ENCODE measurements at regions not wholly inside any gene's neighbourhood (a gene's known extent, or its start where the extent isn't known, plus 50 kb on each side); places are given as distances from the start of the nearest gene placed in this dataset.

DNA sequence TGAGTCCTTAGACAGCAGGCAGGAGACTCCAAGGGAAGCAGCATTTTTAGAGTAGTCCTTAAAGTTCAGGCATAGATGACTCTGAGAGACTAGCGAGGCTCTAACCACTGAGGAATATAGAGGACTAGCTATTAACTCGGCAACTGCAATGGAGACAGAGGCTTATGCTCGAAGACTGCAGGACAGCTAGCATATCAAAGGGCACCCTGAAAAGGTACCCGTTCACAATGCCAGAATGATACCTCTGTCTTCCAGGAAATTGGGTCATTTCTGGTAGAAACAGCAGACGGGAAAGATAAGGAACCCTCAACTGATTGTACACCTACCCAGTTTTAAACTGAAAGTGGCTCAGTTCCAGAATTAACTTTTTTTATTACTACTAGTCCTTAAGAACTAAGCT lies 1204.0 kb upstream of the ZEB2 start:
- H3K9me3 Mint-ChIP-seq: peaks cover 3% of the 10 kb centered on the region; the same call in 2 of the 3 replicates
- DNase-seq (ENCODE audit: low spot score) (no peak), ATAC-seq (no peak)
- H3K27ac Mint-ChIP-seq: no peak overlapping the region
- H4K20me1 ChIP-seq (replicated peaks; ENCODE audit: insufficient read depth): no peaks in the 10 kb centered on the region
- no peak overlapping the region for H3K4me3 ChIP-seq
- no peaks in the 10 kb centered on the region for H3K79me2 ChIP-seq (replicated peaks; ENCODE audit: insufficient read depth)
- H3K4me2 ChIP-seq: no peak overlapping the region
- TF ChIP-seq, protein P1, sequence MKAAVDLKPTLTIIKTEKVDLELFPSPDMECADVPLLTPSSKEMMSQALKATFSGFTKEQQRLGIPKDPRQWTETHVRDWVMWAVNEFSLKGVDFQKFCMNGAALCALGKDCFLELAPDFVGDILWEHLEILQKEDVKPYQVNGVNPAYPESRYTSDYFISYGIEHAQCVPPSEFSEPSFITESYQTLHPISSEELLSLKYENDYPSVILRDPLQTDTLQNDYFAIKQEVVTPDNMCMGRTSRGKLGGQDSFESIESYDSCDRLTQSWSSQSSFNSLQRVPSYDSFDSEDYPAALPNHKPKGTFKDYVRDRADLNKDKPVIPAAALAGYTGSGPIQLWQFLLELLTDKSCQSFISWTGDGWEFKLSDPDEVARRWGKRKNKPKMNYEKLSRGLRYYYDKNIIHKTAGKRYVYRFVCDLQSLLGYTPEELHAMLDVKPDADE (IDR thresholded peaks at IDR 0.05): no peak
- TF ChIP-seq ZNF331 (CRISPR knock-in tag; IDR thresholded peaks at IDR 0.05; ENCODE audit: low read depth): no peak
- TF ChIP-seq, protein P2, sequence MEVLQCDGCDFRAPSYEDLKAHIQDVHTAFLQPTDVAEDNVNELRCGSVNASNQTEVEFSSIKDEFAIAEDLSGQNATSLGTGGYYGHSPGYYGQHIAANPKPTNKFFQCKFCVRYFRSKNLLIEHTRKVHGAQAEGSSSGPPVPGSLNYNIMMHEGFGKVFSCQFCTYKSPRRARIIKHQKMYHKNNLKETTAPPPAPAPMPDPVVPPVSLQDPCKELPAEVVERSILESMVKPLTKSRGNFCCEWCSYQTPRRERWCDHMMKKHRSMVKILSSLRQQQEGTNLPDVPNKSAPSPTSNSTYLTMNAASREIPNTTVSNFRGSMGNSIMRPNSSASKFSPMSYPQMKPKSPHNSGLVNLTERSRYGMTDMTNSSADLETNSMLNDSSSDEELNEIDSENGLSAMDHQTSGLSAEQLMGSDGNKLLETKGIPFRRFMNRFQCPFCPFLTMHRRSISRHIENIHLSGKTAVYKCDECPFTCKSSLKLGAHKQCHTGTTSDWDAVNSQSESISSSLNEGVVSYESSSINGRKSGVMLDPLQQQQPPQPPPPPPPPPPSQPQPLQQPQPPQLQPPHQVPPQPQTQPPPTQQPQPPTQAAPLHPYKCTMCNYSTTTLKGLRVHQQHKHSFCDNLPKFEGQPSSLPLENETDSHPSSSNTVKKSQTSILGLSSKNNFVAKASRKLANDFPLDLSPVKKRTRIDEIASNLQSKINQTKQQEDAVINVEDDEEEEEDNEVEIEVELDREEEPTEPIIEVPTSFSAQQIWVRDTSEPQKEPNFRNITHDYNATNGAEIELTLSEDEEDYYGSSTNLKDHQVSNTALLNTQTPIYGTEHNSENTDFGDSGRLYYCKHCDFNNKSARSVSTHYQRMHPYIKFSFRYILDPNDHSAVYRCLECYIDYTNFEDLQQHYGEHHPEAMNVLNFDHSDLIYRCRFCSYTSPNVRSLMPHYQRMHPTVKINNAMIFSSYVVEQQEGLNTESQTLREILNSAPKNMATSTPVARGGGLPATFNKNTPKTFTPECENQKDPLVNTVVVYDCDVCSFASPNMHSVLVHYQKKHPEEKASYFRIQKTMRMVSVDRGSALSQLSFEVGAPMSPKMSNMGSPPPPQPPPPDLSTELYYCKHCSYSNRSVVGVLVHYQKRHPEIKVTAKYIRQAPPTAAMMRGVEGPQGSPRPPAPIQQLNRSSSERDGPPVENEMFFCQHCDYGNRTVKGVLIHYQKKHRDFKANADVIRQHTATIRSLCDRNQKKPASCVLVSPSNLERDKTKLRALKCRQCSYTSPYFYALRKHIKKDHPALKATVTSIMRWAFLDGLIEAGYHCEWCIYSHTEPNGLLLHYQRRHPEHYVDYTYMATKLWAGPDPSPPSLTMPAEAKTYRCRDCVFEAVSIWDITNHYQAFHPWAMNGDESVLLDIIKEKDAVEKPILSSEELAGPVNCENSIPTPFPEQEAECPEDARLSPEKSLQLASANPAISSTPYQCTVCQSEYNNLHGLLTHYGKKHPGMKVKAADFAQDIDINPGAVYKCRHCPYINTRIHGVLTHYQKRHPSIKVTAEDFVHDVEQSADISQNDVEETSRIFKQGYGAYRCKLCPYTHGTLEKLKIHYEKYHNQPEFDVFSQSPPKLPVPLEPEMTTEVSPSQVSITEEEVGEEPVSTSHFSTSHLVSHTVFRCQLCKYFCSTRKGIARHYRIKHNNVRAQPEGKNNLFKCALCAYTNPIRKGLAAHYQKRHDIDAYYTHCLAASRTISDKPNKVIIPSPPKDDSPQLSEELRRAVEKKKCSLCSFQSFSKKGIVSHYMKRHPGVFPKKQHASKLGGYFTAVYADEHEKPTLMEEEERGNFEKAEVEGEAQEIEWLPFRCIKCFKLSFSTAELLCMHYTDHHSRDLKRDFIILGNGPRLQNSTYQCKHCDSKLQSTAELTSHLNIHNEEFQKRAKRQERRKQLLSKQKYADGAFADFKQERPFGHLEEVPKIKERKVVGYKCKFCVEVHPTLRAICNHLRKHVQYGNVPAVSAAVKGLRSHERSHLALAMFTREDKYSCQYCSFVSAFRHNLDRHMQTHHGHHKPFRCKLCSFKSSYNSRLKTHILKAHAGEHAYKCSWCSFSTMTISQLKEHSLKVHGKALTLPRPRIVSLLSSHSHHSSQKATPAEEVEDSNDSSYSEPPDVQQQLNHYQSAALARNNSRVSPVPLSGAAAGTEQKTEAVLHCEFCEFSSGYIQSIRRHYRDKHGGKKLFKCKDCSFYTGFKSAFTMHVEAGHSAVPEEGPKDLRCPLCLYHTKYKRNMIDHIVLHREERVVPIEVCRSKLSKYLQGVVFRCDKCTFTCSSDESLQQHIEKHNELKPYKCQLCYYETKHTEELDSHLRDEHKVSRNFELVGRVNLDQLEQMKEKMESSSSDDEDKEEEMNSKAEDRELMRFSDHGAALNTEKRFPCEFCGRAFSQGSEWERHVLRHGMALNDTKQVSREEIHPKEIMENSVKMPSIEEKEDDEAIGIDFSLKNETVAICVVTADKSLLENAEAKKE (CRISPR knock-in tag; IDR thresholded peaks at IDR 0.05): no peak
- no peak for TF ChIP-seq STAT1 (IDR thresholded peaks at IDR 0.05; ENCODE audit: unreplicated experiment)
- no peak for TF ChIP-seq CREB1 (CRISPR knock-in tag; IDR thresholded peaks at IDR 0.05; ENCODE audit: low read depth)
- TF ChIP-seq ZNF114 (CRISPR knock-in tag; IDR thresholded peaks at IDR 0.05): no peak
- no peak for TF ChIP-seq POLR2AphosphoS5 (IDR thresholded peaks at IDR 0.05; ENCODE audit: low read depth)
- TF ChIP-seq, protein P3, sequence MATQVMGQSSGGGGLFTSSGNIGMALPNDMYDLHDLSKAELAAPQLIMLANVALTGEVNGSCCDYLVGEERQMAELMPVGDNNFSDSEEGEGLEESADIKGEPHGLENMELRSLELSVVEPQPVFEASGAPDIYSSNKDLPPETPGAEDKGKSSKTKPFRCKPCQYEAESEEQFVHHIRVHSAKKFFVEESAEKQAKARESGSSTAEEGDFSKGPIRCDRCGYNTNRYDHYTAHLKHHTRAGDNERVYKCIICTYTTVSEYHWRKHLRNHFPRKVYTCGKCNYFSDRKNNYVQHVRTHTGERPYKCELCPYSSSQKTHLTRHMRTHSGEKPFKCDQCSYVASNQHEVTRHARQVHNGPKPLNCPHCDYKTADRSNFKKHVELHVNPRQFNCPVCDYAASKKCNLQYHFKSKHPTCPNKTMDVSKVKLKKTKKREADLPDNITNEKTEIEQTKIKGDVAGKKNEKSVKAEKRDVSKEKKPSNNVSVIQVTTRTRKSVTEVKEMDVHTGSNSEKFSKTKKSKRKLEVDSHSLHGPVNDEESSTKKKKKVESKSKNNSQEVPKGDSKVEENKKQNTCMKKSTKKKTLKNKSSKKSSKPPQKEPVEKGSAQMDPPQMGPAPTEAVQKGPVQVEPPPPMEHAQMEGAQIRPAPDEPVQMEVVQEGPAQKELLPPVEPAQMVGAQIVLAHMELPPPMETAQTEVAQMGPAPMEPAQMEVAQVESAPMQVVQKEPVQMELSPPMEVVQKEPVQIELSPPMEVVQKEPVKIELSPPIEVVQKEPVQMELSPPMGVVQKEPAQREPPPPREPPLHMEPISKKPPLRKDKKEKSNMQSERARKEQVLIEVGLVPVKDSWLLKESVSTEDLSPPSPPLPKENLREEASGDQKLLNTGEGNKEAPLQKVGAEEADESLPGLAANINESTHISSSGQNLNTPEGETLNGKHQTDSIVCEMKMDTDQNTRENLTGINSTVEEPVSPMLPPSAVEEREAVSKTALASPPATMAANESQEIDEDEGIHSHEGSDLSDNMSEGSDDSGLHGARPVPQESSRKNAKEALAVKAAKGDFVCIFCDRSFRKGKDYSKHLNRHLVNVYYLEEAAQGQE (IDR thresholded peaks at IDR 0.05; ENCODE audit: unreplicated experiment): no peak
- TF ChIP-seq, protein P4, sequence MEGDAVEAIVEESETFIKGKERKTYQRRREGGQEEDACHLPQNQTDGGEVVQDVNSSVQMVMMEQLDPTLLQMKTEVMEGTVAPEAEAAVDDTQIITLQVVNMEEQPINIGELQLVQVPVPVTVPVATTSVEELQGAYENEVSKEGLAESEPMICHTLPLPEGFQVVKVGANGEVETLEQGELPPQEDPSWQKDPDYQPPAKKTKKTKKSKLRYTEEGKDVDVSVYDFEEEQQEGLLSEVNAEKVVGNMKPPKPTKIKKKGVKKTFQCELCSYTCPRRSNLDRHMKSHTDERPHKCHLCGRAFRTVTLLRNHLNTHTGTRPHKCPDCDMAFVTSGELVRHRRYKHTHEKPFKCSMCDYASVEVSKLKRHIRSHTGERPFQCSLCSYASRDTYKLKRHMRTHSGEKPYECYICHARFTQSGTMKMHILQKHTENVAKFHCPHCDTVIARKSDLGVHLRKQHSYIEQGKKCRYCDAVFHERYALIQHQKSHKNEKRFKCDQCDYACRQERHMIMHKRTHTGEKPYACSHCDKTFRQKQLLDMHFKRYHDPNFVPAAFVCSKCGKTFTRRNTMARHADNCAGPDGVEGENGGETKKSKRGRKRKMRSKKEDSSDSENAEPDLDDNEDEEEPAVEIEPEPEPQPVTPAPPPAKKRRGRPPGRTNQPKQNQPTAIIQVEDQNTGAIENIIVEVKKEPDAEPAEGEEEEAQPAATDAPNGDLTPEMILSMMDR (conservative IDR thresholded peaks at IDR 0.05; ENCODE audit: low read depth in 2 of 2): no peak
- H3K27me3 ChIP-seq (ENCODE audit: insufficient read depth): no peaks in the 10 kb centered on the region
- no peaks in the 10 kb centered on the region for H3K36me3 ChIP-seq (ENCODE audit: insufficient read depth)
- peaks cover 2% of the 10 kb centered on the region for H3K27me3 Mint-ChIP-seq (ENCODE audit: insufficient read depth, low read depth, poor library complexity)
- no peaks in the 10 kb centered on the region for H3F3A ChIP-seq (replicated peaks; ENCODE audit: low read depth)
- H3K4me1 Mint-ChIP-seq: no peaks in the 10 kb centered on the region; the same call in 2 of the 3 replicates
- no peak overlapping the region for H2AFZ ChIP-seq
- peaks cover 11% of the 10 kb centered on the region; the same call in 1 of the 2 replicates for H3K9me2 ChIP-seq (ENCODE audit: insufficient read depth)
- H3K4me1 ChIP-seq (ENCODE audit: insufficient read depth): no peaks in the 10 kb centered on the region
- H3K4me3 Mint-ChIP-seq: no peak overlapping the region
- H3K36me3 Mint-ChIP-seq (ENCODE audit: low read depth): peaks cover 6% of the 10 kb centered on the region; the same call in 2 of the 3 replicates
- H3K27ac ChIP-seq (ENCODE audit: low read depth): no peak overlapping the region

All from GM23338 (cell line).